Stimulated activated naive CD8-positive, alpha-beta T cell treated with anti-CD3 and anti-CD28 coated beads, Interleukin-15, amount 100 ng/mL, for 72 hours (primary cell): ENCODE measurements at regions not wholly inside any gene's neighbourhood (a gene's known extent, or its start where the extent isn't known, plus 50 kb on each side); places are given as distances from the start of the nearest gene placed in this dataset.
A peak's percentile ranks its signal among the peaks of the same experiment; 100 is the strongest.
"Not testable (repeated sequence)": the region's sequence is repeated elsewhere in the genome, so short reads cannot be mapped to it uniquely, and the experiment has no call there.

Source experiments
- ATAC-seq: fragments of 150-1000 bp; cut with Tn5 transposase; 2 replicates; pipeline ENCODE4 v1.10.0; 2021; ENCODE audit warnings: mild to moderate bottlenecking, moderate library complexity
- DNase-seq, 2 donors: peaks; one replicate each; pipeline ENCODE4 v3.0.0; 2021 to 2022
- H3K27ac Mint-ChIP-seq, 2 donors: one replicate each; pipeline ENCODE4 v1.8.0; 2022; ENCODE audit warnings: mild to moderate bottlenecking in 2 of 2, mixed read lengths in 2 of 2, moderate library complexity in 2 of 2
- H3K27me3 Mint-ChIP-seq: one replicate; pipeline ENCODE4 v1.8.0; 2022; ENCODE audit warnings: mixed read lengths
- H3K4me1 Mint-ChIP-seq: one replicate; pipeline ENCODE4 v1.8.0; 2022; ENCODE audit warnings: mild to moderate bottlenecking, mixed read lengths
- H3K4me3 Mint-ChIP-seq, 2 donors: one replicate each; pipeline ENCODE4 v1.8.0; 2022; ENCODE audit warnings: mild to moderate bottlenecking in 2 of 2, mixed read lengths in 2 of 2, moderate library complexity in 1 of 2
- H3K9me3 Mint-ChIP-seq, 2 donors: one replicate each; pipeline ENCODE4 v1.8.0; 2022; ENCODE audit warnings: mixed read lengths in 2 of 2

DNA sequence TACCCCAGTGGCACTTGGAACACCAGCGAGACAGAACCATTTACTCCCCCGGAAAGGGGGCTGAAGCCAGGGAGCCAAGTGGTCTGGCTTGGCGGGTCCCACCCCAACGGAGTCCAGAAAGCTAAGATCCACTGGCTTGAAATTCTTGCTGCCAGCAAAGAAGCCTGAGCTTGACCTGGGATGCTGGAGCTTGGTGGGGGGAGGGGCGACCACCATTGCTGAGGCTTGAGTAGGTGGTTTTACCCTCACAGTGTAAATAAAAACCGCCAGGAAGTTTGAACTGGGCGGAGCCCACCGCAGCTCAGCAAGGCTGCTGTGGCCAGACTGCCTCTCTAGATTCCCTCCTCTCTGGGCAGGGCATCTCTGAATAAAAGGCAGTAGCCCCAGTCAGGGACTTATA, 62.8 kb downstream of the RPS24 start:
- not testable (repeated sequence) for DNase-seq, H3K4me1 Mint-ChIP-seq

GRCh38 chr10:78102593-78102992, 68.9 kb downstream of the RPS24 start:
- not testable (repeated sequence) for ATAC-seq, DNase-seq, H3K27ac Mint-ChIP-seq, H3K4me1 Mint-ChIP-seq, H3K4me3 Mint-ChIP-seq
- Mint-ChIP-seq H3K9me3 (peaks cover 32 to 73% of the 10 kb centered on the region in 2 donors), H3K27me3 (peaks cover 15% of the 10 kb centered on the region)

More for the DNA sequence above, 62.8 kb downstream of the RPS24 start:
- H3K9me3 Mint-ChIP-seq: peaks cover 17 to 31% of the 10 kb centered on the region in 2 donors
- H3K27ac Mint-ChIP-seq, ATAC-seq, H3K4me3 Mint-ChIP-seq: not testable (repeated sequence)
- H3K27me3 Mint-ChIP-seq: peaks cover 22% of the 10 kb centered on the region

DNA sequence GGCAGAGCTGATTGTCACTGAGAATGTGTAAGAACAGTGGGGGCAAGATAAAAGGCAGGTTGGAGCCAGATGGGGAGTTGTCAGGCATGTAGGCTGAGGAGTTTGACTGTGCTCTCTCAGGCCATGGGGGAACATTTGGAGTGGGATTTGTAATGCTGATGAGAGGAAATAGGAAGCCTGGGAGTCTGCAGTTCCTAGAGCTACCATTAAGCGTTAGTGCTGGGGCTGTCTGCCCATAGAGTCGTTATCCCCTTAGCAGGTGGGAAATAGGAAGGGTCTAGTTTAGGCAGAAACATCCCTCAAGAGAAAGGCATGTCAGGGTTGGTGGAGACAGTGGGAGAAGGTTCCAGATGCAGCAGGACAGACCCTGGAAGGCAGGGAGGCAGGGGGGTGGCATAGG, 75.5 kb downstream of the RPS24 start:
- DNase-seq (no peak), ATAC-seq (no peak)
- Mint-ChIP-seq H3K27me3 (no peaks in the 10 kb centered on the region), H3K27ac (no peak overlapping the region), H3K4me3 (no peak overlapping the region), H3K4me1 (no peaks in the 10 kb centered on the region), H3K9me3 (peaks cover 13 to 29% of the 10 kb centered on the region in 2 donors)

GRCh38 chr10:78115135-78115853, 81.6 kb downstream of the RPS24 start:
- Mint-ChIP-seq H3K4me3 (no peak overlapping the region), H3K9me3 (peaks cover 5 to 12% of the 10 kb centered on the region in 2 donors), H3K27ac (no peak overlapping the region), H3K4me1 (no peaks in the 10 kb centered on the region), H3K27me3 (peaks cover 25% of the 10 kb centered on the region)
- no peak for DNase-seq
- ATAC-seq: no peak

GRCh38 chr10:78116361-78116760, 82.7 kb downstream of the RPS24 start:
- H3K4me1 Mint-ChIP-seq: no peaks in the 10 kb centered on the region
- no peak for ATAC-seq
- H3K27me3 Mint-ChIP-seq: peaks cover 26% of the 10 kb centered on the region
- no peak overlapping the region for H3K4me3 Mint-ChIP-seq
- DNase-seq: no peak
- H3K27ac Mint-ChIP-seq: no peak overlapping the region
- peaks cover 14 to 22% of the 10 kb centered on the region in 2 donors for H3K9me3 Mint-ChIP-seq

DNA sequence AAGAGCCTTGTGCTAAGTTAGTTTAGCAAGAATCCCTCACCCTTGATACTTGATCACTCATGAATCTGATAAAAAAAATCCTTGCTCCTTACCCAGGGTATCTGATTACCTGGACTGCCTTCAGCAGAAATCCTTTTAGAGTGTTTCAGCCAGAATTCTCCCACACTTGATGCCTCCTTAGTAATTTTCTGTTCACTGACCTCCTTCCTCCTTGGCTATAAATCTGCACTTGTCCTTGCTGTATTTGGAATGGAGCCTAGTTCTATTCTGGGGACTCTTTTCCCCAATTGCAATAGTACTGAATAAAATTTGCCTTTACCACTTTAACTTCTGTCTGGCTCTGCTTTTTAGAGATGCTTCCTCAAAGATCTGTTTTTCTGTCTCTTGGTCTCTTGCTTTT, 84.9 kb downstream of the RPS24 start:
- peaks cover 24 to 35% of the 10 kb centered on the region in 2 donors for H3K9me3 Mint-ChIP-seq
- H3K4me3 Mint-ChIP-seq: no peak overlapping the region
- H3K27me3 Mint-ChIP-seq: peaks cover 26% of the 10 kb centered on the region
- ATAC-seq (no peak), DNase-seq (no peak)
- H3K4me1 Mint-ChIP-seq: no peaks in the 10 kb centered on the region
- peak overlapping the region in 1 of 2 donors; percentile 38 for H3K27ac Mint-ChIP-seq

GRCh38 chr10:78121801-78122200, 88.1 kb downstream of the RPS24 start:
- Mint-ChIP-seq H3K4me3 (no peak overlapping the region), H3K27me3 (peaks cover 19% of the 10 kb centered on the region), H3K9me3 (peaks cover 28 to 36% of the 10 kb centered on the region in 2 donors), H3K4me1 (no peaks in the 10 kb centered on the region), H3K27ac (no peak overlapping the region)
- DNase-seq (no peak), ATAC-seq (no peak)

- Mint-ChIP-seq H3K27me3 (peaks cover 13% of the 10 kb centered on the region), H3K27ac (no peak overlapping the region), H3K4me3 (no peak overlapping the region), H3K9me3 (peaks cover 28 to 36% of the 10 kb centered on the region in 2 donors), H3K4me1 (no peaks in the 10 kb centered on the region)
- no peak for DNase-seq
- ATAC-seq: no peak
Measured at GRCh38 chr10:78124167-78124566, 90.5 kb downstream of the RPS24 start.

DNA sequence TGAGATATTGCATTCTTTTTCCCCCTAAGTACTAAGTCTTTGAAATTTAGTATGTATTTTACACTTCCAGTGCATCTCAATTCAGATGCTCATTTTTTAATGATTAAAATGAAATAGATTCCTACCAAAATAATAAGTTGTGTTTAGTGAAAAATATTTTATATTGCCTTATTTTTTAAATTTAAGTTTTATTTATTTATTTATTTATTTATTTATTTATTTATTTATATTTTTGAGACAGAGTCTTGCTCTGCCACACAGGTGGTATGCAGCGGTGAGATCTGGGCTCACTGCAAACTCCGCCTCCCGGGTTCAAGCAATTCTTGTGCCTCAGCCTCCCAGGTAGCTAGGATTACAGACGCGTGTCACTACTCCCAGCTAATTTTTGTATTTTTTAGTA, 95.5 kb downstream of the RPS24 start:
- H3K4me1 Mint-ChIP-seq: no peaks in the 10 kb centered on the region
- ATAC-seq (no peak), DNase-seq (no peak)
- H3K4me3 Mint-ChIP-seq: no peak overlapping the region
- no peak overlapping the region for H3K27ac Mint-ChIP-seq
- H3K9me3 Mint-ChIP-seq: peaks cover 0 to 5% of the 10 kb centered on the region in 2 donors
- no peaks in the 10 kb centered on the region for H3K27me3 Mint-ChIP-seq

DNA sequence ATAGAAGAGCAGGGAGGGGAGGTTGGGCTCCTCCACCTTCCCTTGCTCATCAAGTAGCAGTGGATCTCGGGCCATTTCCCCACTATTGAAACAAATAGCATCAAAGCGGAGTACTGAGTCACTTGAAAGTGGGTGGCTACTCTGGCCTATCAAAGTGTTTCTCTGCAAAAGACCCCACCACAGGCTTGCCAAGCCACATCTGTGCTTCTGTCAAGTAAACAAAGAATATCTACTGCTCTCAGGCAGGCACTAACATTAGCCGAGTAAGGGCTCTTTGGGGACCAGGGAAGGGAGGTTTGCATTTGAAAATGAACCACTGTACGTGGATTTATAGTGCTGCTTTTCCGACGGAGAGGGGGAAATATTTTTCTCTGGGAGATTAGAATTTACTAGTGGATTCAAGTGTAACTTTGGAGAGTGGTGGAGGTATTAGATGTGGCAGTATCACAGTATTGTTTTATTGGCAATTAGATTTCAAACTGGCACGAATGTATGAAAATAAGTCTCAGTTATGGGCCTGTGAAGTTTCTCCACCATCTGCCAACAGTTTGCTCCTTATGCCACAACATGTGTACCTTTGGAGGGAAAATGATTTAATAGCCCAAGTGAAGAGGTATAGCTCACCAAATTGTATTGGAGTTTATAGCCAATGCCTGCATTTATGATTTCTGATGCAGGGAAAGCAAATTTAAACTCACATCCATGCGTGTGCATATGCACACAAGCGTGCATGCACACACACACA, 97.5 kb downstream of the RPS24 start:
- H3K4me3 Mint-ChIP-seq: no peak overlapping the region
- H3K27ac Mint-ChIP-seq: no peak overlapping the region
- H3K27me3 Mint-ChIP-seq: no peaks in the 10 kb centered on the region

GRCh38 chr10:78134773-78135306, 101.2 kb downstream of the RPS24 start:
- DNase-seq: no peak
- H3K4me1 Mint-ChIP-seq: no peaks in the 10 kb centered on the region
- no peak for ATAC-seq
- H3K4me3 Mint-ChIP-seq: no peak overlapping the region
- H3K27ac Mint-ChIP-seq: no peak overlapping the region
- H3K9me3 Mint-ChIP-seq: no peaks in the 10 kb centered on the region
- peaks cover 7% of the 10 kb centered on the region for H3K27me3 Mint-ChIP-seq

More for the DNA sequence above, 97.5 kb downstream of the RPS24 start:
- no peaks in the 10 kb centered on the region for H3K4me1 Mint-ChIP-seq
- no peak for DNase-seq
- ATAC-seq: no peak
- H3K9me3 Mint-ChIP-seq: no peaks in the 10 kb centered on the region

DNA sequence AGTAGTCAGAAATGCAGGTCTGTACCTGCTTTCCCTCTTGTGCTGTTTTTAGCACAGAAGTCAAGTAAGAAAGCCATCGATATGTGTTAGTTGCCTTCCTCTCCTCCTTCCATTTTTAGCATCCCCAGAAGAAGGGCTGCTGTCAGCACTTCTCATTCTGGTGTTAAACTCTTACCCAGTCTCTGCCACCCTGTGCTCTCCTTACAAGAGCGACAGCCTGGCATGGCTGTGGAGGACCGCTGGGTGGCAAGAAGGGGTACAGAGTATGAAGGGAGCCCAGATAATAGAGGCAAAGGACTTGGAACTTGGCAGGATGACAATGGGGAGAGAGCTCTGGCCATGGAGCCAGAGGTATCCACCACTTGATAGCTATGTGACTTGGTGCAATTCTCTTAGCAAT, 103.5 kb downstream of the RPS24 start:
- no peak overlapping the region for H3K4me3 Mint-ChIP-seq
- no peaks in the 10 kb centered on the region for H3K4me1 Mint-ChIP-seq
- no peak for DNase-seq
- peaks cover 14% of the 10 kb centered on the region for H3K27me3 Mint-ChIP-seq
- no peaks in the 10 kb centered on the region for H3K9me3 Mint-ChIP-seq
- no peak for ATAC-seq
- no peak overlapping the region for H3K27ac Mint-ChIP-seq

DNA sequence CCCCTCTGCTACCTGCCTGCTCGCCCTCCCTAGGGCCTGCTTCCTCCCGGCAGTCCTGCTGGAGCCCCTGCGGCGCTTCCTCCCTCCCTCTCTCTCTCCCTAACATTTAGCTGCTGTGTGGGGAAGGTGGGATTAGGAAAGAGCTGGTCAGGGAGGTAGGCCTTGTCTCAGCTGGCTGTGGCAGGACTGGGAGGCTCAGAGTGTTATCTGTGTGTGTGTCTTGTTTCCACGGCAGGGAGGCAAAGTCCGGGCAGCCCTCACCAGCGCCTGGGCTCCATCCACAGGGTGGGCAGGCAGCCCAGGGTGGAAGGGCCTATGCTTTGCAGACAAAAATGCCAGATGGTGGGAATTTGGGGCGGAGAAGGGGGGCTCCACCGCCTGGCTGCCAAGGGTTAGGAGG, 105.7 kb downstream of the RPS24 start:
- no peak for DNase-seq
- Mint-ChIP-seq H3K9me3 (no peaks in the 10 kb centered on the region), H3K27me3 (peaks cover 14% of the 10 kb centered on the region), H3K27ac (no peak overlapping the region), H3K4me1 (no peaks in the 10 kb centered on the region), H3K4me3 (no peak overlapping the region)
- ATAC-seq: no peak

DNA sequence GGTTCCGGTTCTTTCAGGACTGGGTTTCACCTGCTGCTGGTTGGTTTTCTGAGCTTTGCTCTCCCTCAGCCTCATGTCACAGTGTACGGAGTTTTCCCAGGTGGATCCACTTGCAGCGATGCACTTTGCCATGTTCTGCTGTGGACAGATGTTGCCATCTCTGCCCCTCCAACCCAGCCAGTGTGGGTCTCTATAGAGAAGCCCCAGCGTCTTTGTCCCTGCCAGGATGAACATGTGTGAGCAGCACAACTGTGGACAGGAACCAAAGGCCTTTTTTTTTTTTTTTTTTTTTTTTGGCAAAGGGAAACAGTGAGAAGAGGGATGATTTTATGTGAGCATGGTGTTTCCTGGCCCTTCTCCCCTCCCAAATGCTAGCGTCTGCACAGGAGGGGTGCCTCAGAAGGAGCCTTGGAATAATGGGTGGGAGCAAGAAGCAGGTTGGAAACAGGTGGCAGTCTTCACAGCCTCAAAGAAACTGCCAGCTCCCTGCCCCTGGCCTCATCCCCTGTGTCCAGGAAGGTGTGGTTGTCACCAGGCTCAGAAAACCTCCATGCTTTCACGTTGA, 106.5 kb downstream of the RPS24 start:
- Mint-ChIP-seq H3K27ac (no peak overlapping the region), H3K4me3 (no peak overlapping the region), H3K9me3 (no peaks in the 10 kb centered on the region), H3K27me3 (peaks cover 14% of the 10 kb centered on the region), H3K4me1 (no peaks in the 10 kb centered on the region)
- DNase-seq: no peak
- ATAC-seq: no peak

GRCh38 chr10:78143576-78143975, 109.9 kb downstream of the RPS24 start:
- no peak overlapping the region for H3K27ac Mint-ChIP-seq
- no peak for DNase-seq
- H3K9me3 Mint-ChIP-seq: peaks cover 0 to 7% of the 10 kb centered on the region in 2 donors
- H3K4me3 Mint-ChIP-seq: no peak overlapping the region
- no peaks in the 10 kb centered on the region for H3K4me1 Mint-ChIP-seq
- H3K27me3 Mint-ChIP-seq: peaks cover 22% of the 10 kb centered on the region
- no peak for ATAC-seq

DNA sequence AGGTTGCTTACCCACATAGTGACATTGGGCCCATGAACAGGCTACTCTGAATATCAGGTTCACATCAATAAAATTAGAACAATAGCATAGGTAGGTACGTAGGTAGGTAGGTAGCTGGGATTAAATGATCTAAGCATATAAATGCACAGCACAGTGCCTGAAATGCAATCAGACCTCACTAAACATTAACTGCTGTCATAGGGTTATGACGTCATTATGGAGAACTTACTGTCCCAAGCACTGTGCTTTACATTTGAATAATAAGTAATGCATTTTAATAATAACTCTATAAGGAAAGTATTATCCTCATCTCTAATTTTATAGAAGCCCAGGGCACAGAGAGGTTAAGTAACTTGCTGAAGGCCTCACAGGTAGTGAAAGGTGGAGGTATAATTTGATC, 112.5 kb downstream of the RPS24 start:
- no peaks in the 10 kb centered on the region for H3K4me1 Mint-ChIP-seq
- no peak for DNase-seq
- H3K4me3 Mint-ChIP-seq: no peak overlapping the region
- ATAC-seq: no peak
- H3K27me3 Mint-ChIP-seq: peaks cover 14% of the 10 kb centered on the region
- peaks cover 0 to 7% of the 10 kb centered on the region in 2 donors for H3K9me3 Mint-ChIP-seq
- no peak overlapping the region for H3K27ac Mint-ChIP-seq
